Thyroid gland (tissue), 4 donors: ENCODE measurements at regions not wholly inside any gene's neighbourhood (a gene's known extent, or its start where the extent isn't known, plus 50 kb on each side); places are given as distances from the start of the nearest gene placed in this dataset.

Experiments used
- DNase-seq, 2 donors: peaks; one replicate each; pipeline ENCODE4 v3.0.0-alpha.2; 2019
- H3K27ac ChIP-seq, 3 donors: fragments of 200-600 bp; sonication (generic); 1 replicate in 2 of 3; 2 replicates in 1 of 3; pipeline ENCODE4 v1.5.1; 2016 to 2019; ENCODE audit warnings: mild to moderate bottlenecking in 1 of 3, moderate library complexity in 1 of 3
- H3K27me3 ChIP-seq: fragments of 200-600 bp; sonication (generic); one replicate; pipeline ENCODE4 v1.5.1; 2019
- H3K36me3 ChIP-seq, 2 donors: fragments of 200-600 bp; sonication (generic); one replicate each; pipeline ENCODE4 v1.5.1; 2016 to 2019
- H3K4me1 ChIP-seq, 2 donors: fragments of 200-600 bp; sonication (generic); one replicate each; pipeline ENCODE4 v1.5.1; 2017 to 2019
- H3K4me3 ChIP-seq, 3 donors: fragments of 200-600 bp; sonication (generic); replicated peaks in 1 of 3; 1 replicate in 2 of 3; 2 replicates in 1 of 3; pipeline ENCODE4 v1.5.1; 2016; ENCODE audit warnings: mild to moderate bottlenecking in 1 of 3
- H3K9me3 ChIP-seq: fragments of 200-600 bp; sonication (generic); one replicate; pipeline ENCODE4 v1.5.1; 2017
- CTCF ChIP-seq, 6 experiments: fragments of 200-600 bp in 3 of 6; fragments of 450-650 bp in 3 of 6; sonication (generic) in 3 of 6; IDR thresholded peaks; one replicate each; pipeline ENCODE4 v1.5.1; 2016 to 2019; ENCODE audit warnings: antibody characterized with exemption in 6 of 6, mild to moderate bottlenecking in 2 of 6, inconsistent platforms in 1 of 6, moderate library complexity in 1 of 6
- POLR2A ChIP-seq, 2 donors: fragments of 450-650 bp; IDR thresholded peaks; one replicate each; pipeline ENCODE4 v1.6.1; 2017; ENCODE audit warnings: antibody characterized with exemption in 2 of 2, mild to moderate bottlenecking in 2 of 2, moderate library complexity in 1 of 2
- WGBS, 2 donors: methylation state at CpG; one replicate each; pipeline ENCODE4 v1.1.5; 2017; 5-methylcytosine and 5-hydroxymethylcytosine counted together
- intact Hi-C: fragments of 100-400 bp; cut with DNase I; formaldehyde crosslinking; loops from one replicate; pipeline ENCODE4 v1.15.1; 2023

DNA sequence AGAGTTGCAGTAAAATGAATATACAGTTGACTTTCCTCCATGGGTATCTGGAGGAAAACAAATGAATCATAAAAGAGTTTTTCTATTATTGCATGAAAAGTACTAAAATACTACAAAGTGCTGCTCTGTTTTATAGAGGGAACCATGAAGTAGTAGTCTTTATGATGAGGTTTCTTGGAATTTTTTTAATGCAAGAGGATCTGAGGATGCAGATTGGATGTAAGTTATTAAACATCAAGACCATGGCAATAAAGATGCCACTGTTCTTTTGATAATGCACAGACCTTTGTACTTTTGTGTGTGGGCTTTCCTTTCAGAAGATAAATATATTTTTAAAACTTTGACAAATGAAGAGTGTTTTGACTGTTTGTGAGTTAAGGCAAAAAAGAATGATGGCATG is 87.5 kb downstream of the DACT1 start:
- Histone ChIP-seq H3K36me3 (no peaks in the 10 kb centered on the region), H3K4me1 (no peaks in the 10 kb centered on the region), H3K27ac (no peak overlapping the region), H3K27me3 (no peaks in the 10 kb centered on the region), H3K4me3 (no peak overlapping the region), H3K9me3 (no peaks in the 10 kb centered on the region)
- intact Hi-C loops: no loop called here
- DNase-seq: no peak
- TF ChIP-seq POLR2A (IDR thresholded peaks at IDR 0.05): no peak
- TF ChIP-seq CTCF (IDR thresholded peaks at IDR 0.05): no peak

- 42 to 43% methylated on average over 2 of the region's 2 CpGs for WGBS, 2 donors
- H3K27me3 ChIP-seq: no peaks in the 10 kb centered on the region
- H3K27ac ChIP-seq: no peak overlapping the region
- no peaks in the 10 kb centered on the region for H3K9me3 ChIP-seq
- H3K4me1 ChIP-seq: peaks cover 0 to 3% of the 10 kb centered on the region in 2 donors
- H3K36me3 ChIP-seq: no peaks in the 10 kb centered on the region
- no peak for DNase-seq
- TF ChIP-seq POLR2A (IDR thresholded peaks at IDR 0.05) (no peak), CTCF (IDR thresholded peaks at IDR 0.05) (no peak)
- intact Hi-C loops: no loop called here
- no peak overlapping the region for H3K4me3 ChIP-seq
These were observed 88.1 kb downstream of the DACT1 start for GRCh38 chr14:58725871-58726270.

GRCh38 chr14:58730792-58731464 is 93.2 kb downstream of the DACT1 start:
- TF ChIP-seq CTCF (IDR thresholded peaks at IDR 0.05): no peak
- TF ChIP-seq POLR2A (IDR thresholded peaks at IDR 0.05): no peak
- Histone ChIP-seq H3K36me3 (no peaks in the 10 kb centered on the region), H3K4me1 (peaks cover 0 to 7% of the 10 kb centered on the region in 2 donors), H3K4me3 (no peak overlapping the region), H3K9me3 (no peaks in the 10 kb centered on the region), H3K27me3 (no peaks in the 10 kb centered on the region), H3K27ac (no peak overlapping the region)
- intact Hi-C loops: no loop called here
- no peak for DNase-seq
- WGBS, 2 donors: 64 to 67% methylated on average over 5 of the region's 5 CpGs

DNA sequence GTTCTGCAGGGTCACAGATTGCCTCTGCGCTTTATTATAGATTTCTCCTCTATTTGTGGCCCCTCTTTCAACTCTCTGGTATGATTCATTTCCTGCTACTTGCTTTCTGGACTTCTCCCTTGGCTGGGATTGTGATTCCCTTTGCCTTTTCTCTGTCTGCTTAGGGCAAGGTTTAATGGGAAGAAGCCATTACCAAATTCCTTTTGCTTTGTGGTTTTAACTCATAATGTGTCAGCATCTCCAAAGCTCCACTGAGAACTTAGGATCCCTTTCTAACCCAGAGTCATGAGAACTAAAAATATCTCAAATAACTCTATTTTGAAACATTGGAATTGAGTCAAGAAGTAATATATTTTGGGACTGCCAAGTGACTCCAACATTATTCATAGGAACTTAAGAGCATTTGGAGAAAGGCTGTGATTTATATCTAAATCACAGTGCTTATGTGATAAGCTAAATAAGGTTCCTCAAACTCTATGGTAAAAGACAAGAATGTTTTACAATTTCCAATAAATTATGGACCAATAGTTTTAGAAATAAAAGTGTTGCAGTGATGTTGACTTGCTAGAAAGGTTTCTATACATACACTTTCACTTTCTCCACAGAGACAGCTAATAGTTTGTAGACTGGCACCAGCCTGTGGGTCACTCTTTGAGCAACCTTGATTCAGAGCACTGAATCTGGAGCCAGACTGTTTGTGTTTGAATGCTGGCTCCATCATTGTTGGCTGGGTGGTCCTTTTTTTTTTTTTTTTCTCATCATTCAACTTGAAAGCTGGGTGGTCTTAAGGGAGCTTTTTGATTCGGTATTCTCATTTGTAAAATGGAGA is 93.9 kb downstream of the DACT1 start:
- WGBS, 2 donors: 78 to 80% methylated on average over 2 of the region's 2 CpGs
- H3K9me3 ChIP-seq: no peaks in the 10 kb centered on the region
- DNase-seq: no peak
- H3K36me3 ChIP-seq: no peaks in the 10 kb centered on the region
- H3K27me3 ChIP-seq: no peaks in the 10 kb centered on the region
- no peak overlapping the region for H3K27ac ChIP-seq
- intact Hi-C loops: no loop called here
- TF ChIP-seq POLR2A (IDR thresholded peaks at IDR 0.05) (no peak), CTCF (IDR thresholded peaks at IDR 0.05) (no peak)
- H3K4me1 ChIP-seq: peaks cover 0 to 7% of the 10 kb centered on the region in 2 donors
- H3K4me3 ChIP-seq: no peak overlapping the region

GRCh38 chr14:58732387-58732786 is 94.6 kb downstream of the DACT1 start:
- TF ChIP-seq POLR2A (IDR thresholded peaks at IDR 0.05) (no peak), CTCF (IDR thresholded peaks at IDR 0.05) (no peak)
- H3K27ac ChIP-seq: no peak overlapping the region

More at GRCh38 chr14:58732387-58732786, 94.6 kb downstream of the DACT1 start:
- H3K4me1 ChIP-seq: peaks cover 0 to 7% of the 10 kb centered on the region in 2 donors
- H3K36me3 ChIP-seq: no peaks in the 10 kb centered on the region
- no peaks in the 10 kb centered on the region for H3K27me3 ChIP-seq
- intact Hi-C loops: no loop called here
- no peak for DNase-seq
- H3K4me3 ChIP-seq: no peak overlapping the region
- no peaks in the 10 kb centered on the region for H3K9me3 ChIP-seq
